Esophagus muscularis mucosa (tissue), 3 donors: ENCODE measurements at regions not wholly inside any gene's neighbourhood (a gene's known extent, or its start where the extent isn't known, plus 50 kb on each side); places are given as distances from the start of the nearest gene placed in this dataset.

ENCODE experiments used
- CTCF ChIP-seq, 3 experiments: fragments of 200-600 bp in 2 of 3; fragments of 450-650 bp in 1 of 3; sonication (generic) in 2 of 3; IDR thresholded peaks; one replicate each; pipeline ENCODE4 v1.5.1; 2017 to 2019; ENCODE audit warnings: antibody characterized with exemption in 3 of 3, mild to moderate bottlenecking in 2 of 3, moderate library complexity in 1 of 3
- POLR2A ChIP-seq: fragments of 450-650 bp; IDR thresholded peaks from one replicate; pipeline ENCODE4 v1.6.1; 2017; ENCODE audit warnings: antibody characterized with exemption, moderate library complexity, mild to moderate bottlenecking, low read depth

GRCh38 chr5:102638316-102638715 is 116.8 kb upstream of the PAM start:
- TF ChIP-seq CTCF (IDR thresholded peaks at IDR 0.05) = no peak
- TF ChIP-seq POLR2A = no peak
